GM18511 (cell line): ENCODE measurements at regions not wholly inside any gene's neighbourhood (a gene's known extent, or its start where the extent isn't known, plus 50 kb on each side); places are given as distances from the start of the nearest gene placed in this dataset.

ENCODE experiments used
- ATAC-seq: cut with Tn5 transposase; IDR thresholded peaks from one replicate; pipeline ENCODE4 v1.9.1; 2021; ENCODE audit warnings: mild to moderate bottlenecking, moderate library complexity; ENCODE audit not compliant: unreplicated experiment

DNA sequence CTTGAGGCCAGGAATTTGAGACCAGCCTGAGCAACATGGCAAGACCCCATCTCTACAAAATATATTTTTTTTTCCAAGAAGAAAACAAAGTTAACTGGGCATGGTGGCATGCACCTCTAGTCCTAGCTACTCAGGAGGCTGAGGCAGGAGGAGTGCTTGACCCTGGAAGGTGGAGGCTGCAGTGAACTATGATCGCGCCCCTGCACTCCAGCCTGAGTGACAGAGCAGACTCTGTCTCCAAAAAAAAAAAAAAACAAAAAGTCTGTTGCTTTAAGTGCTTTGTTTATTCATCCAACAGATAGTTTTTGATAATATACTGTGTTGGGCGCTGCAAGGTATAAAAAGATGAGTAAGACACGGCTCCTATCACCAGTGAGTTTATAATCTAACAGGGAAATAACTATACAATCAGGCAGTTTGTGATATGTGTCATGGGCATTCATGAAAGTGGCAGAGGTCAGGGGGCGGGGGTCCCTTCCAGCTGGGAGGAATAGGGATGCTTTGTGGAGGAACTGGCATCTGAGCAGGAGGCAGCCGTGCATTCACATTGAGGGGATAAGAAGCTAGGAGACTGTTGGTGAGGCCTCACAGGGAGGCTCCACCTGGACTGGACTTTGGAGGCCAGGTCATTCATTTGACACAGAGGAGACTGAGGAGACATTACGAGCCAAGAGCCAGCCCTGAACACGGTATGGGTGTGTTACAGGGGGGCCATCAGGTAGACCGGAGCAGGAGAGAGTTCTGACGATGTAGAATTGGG, 67.3 kb upstream of the ERRFI1 start:
- ATAC-seq = no peak

DNA sequence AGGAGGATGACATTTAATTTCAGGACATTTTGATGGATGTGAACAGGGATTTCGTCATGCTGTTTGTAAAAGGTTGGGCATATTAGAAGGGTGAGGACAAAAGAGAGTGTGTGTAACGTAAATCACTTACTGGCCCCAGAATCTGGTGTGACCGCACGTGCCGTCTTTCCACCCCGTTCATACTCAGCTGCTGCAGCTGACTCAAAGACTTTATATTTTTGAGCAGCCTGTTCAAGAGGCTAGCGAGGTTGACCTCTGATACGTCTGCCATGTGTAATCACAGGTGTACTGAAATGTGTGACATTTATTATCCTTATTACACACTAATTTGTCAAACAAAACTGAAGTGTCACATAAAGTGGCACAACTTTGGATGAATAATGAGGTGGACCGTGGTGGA, 66.5 kb upstream of the ERRFI1 start:
- no peak for ATAC-seq

DNA sequence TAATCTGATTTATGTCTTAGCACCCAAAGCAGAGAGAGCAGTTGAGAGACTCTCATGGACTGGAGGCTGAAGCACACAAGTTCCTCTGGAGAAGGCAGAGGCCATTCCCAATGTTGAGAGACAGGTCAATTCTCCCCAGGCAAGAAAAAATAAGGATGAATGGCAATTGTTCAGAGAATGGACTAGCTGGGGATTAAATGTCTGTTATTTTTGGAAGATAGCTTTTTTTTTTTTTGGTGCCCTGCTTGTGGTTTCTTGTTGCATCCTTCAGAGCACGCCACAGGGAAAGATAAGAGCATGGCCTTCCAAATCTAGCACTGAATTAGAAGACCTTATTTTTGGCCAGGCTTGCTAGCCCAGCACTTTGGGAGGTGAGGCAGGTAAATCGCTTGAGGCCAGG, 65.6 kb upstream of the ERRFI1 start:
- ATAC-seq = no peak

DNA sequence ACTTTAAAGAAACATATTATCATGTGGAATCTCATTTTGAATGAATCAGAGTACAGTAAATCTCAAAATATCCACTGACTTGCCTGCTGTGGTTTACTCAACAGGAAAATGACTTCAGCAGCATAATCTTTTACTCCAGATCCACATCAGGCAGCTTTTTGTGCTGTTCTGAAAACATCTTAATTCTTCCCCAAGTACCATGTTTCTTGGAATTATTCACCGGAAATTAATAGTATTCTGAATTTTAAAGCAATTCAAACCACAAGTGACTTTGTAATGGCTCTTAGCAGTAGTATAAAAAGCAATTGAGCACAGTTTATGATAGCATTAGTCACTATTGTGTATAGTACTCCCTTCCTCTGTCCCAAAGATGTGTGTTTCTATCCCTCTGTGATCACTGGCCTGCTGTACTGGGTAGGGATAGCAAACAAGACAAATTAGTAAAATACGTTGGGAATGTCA, 64.2 kb upstream of the ERRFI1 start:
- no peak for ATAC-seq

DNA sequence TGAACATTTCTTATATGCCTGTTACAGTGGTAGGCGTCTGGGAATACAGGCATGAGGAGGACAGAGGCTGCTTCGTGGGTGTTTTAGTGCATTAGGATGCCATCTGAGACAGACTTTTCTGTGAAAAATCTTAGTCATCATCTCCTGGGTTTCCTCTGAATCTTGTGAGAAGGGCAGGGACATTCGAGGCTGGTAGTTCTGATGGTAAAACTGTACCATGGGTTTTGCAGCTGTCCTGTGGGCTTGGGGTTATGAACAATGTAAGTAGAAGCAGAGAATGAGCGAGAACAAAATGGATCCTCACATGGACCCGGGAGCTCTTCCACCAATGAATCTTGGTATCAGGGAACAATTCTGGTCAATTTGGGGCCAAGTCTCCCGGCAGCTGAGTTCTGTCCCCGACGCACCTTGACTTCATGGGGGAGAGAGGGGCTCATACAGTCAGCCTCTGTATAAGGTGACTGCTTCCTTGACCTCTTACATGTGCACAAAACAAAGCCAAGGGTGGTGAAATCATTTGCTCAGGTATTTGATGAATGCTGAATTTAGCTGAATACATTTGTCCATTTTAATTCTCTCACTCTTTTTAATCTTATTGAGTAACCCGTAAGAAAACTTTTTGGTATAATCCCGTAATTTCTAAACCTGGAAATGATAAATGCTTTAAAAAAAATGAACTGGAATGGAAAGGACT, 63.6 kb upstream of the ERRFI1 start:
- ATAC-seq = no peak

DNA sequence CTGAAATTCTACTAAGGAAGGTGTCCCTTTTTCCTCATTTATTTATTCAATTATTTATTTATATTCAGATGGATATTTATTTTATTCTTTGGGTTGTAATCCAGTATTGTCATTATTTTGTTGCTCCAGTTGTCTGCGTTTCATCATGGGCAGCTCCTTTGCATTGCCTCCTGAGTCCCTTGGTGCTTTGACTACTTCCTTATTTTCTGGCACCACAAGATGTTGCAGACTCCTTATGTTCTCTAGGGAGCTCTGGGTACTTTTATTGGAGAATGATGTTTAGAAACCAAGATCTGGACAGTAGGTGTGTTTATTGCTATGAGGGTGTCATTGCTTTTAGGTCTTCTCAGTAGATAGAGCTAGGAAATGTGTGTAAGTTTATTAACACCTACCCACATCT, 59.9 kb upstream of the ERRFI1 start:
- ATAC-seq = no peak

DNA sequence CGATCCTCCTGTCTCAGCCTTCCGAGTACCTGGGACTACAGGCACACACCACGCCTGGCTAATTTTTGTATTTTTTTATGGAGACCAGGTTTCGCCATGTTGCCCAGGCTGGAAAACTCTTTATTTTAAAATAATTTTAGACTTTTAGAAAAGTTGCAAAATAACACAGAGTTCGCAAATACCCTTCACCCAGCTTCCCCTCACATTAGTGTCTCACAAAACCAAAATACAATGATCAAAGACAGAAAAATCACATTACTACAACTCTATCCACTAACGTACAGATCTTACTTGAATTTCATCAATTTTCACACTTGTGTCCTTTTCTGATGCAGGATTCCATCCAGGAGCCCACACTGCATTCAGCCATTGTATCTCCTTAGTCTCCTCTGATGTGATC, 58.8 kb upstream of the ERRFI1 start:
- ATAC-seq = no peak

DNA sequence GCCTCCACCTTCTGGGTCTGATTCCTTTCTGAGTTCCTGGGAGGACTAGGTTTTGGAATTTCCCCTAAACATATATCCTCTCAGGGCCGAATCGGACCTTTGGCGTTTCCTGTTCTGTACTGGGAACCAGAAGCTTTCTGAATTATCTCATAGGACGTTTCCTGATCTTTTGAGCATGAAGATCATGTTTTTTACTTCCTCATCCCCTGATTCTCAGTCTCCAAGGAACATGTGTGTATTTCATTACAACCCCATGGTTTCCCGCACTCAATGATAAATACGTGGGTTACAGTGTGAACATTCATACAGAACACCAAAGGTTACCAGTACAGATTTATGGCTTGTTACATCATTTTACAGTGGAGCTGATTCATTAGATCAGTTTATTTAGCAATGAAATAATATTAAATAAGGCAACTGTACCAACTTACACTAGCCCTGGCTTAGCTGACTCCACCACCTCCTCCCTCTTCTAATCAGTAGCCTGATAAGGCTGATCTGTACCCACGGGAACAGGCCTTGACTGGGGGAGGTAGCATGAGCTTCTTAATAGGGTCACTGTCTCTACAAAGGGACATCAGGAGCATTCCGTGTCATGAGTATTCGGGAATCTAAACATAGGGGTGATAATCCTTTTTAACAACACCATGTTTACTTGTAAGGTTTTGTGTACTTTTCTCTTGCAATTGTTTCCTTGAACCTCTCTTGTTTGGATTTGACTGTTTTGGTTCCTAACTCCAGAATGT, 57.8 kb upstream of the ERRFI1 start:
- ATAC-seq = no peak

DNA sequence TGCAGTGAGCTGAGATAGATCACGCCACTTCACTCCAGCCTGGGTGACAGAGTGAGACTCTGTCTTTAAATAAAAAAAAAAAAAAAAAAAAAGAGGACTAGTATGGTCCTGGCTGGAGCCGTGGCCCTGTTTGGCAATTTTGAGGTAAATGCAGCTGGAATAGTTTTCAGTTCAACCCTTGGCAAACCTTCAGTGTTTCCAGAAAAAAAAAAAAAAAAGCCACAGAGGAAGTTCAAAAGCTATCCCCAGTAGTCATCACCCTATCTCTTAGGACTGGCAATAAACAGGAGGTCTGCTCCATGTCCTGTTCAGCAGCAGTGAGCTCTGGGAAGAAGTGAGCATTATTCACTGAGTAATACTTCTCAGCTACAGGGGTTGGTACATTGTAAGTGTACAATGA, 56.8 kb upstream of the ERRFI1 start:
- ATAC-seq = no peak

DNA sequence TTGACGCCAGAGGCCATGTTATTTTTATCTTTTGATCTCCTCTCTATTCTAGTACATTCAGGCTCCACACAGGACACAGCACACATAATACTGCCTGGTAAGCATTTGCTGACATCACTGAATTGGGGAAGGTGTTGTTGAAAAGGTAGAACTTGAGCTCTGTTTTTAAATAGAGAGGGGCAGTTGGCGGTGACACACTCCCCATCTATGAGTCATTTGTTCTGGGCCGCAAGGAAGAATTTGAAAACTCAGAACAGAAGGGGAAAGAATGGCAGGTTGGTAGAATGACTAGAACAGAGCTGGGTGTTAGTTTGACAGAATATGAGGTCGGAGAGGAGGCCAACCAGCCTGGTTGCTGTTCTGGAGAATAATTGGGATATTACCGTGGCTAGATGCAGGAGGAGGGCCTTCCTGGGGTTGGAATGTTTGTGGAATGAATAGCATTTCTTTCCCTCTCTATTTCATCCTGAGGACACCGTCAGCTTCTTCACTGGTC, 52.1 kb upstream of the ERRFI1 start:
- no peak for ATAC-seq

DNA sequence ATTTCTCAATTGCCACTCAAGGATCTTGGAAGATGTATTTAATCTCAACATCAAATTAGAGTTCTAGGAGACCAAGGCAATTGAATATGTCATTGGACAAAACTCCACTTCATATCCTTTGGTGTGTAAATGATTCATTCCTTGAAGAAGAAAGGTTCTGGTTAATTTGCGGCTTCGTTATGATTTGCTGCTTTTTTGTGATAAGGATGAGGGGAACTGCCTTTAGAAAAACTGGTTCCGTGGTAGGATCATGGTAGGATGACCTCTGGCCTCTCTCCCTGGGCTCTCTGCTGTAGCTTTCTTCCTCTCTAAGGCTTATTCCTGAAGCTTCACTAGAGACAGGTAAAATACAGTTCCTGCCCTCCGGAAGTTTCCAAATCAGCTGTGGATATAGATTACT, 51.5 kb upstream of the ERRFI1 start:
- no peak for ATAC-seq

DNA sequence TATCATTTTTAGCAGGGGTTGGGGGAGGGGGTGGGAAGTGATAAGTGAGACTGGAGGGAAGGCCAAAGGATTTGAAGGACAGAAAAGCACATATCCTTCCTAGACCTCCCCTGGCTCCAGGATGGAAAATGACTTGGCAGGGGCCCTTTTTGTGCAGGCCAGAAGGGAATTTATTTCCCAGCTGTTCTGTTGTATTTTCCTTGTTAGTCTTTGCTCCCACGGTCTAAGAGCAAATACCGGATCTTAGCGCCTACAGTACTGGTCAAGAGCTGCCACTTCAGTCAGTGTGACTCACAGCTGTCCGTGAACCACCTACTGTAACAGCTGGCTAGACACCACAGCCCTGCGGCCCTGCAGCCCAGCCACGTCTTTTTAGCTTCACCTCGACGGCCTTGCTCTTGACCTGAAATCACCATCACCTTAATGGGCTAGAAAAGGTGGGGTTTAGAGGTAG, 51.0 kb upstream of the ERRFI1 start:
- ATAC-seq = no peak

DNA sequence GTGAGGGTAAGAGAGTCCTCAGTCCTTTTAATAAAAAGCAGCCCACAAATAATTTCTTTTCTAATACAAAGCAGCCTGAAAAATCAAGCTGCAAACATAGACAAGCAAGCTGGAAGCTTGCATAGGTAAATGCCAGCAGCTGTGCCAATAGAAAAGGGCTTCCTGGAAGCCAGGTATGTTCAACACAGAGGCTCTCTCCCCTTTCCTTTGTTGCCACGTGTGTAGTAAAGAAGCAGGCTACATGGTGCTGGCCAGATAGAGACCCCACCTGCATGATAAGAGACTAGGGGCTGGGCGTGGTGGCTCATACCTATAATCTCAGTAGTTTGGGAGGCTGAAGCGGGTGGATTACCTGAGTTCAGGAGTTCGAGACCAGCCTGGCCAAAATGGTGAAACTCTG, 50.1 kb upstream of the ERRFI1 start:
- ATAC-seq = no peak
